GM18498 (cell line): ENCODE measurements at regions not wholly inside any gene's neighbourhood (a gene's known extent, or its start where the extent isn't known, plus 50 kb on each side); places are given as distances from the start of the nearest gene placed in this dataset.

Experiments used
- ATAC-seq: cut with Tn5 transposase; IDR thresholded peaks from one replicate; pipeline ENCODE4 v1.9.1; 2021; ENCODE audit warnings: mild to moderate bottlenecking, moderate library complexity; ENCODE audit not compliant: unreplicated experiment

DNA sequence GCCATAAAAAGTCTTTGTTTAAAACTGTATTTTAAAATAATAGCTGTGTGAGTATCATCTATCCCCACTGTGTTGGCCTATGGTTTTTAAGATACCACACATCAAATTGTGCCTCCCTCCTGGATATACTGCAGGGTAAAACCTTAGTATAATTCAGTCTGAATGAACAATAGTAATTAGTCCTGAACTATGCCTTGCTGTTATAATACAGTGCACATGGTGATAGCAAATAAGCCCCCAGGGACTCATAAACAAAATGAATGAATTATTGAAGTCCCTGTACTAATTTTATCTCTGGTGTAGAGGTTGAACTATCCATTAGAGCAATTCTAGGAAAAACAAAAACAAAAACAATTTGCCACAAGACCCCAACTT lies 142.7 kb upstream of the ADAMTSL1 start:
- no peak for ATAC-seq

- ATAC-seq = no peak
These were observed 142.1 kb upstream of the ADAMTSL1 start for GRCh38 chr9:18331808-18332209.

DNA sequence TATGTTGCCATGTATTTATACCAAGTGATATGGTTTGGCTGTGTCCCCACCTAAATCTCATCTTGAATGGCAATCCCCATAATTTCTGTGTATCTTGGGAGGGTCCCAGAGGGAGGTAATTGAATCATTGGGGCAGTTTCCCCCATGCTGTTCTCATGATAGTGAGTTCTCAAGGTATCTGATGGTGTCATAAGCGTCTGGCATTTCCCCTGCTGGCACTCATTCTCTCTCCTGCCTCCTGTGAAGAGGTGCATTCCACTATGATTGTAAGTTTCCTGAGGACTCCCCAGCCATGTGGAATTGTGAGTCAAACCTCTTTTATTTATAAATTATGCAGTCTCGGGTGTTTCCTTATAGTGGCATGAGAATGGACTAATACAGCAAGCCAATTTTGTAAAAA lies 140.8 kb upstream of the ADAMTSL1 start:
- ATAC-seq = no peak

DNA sequence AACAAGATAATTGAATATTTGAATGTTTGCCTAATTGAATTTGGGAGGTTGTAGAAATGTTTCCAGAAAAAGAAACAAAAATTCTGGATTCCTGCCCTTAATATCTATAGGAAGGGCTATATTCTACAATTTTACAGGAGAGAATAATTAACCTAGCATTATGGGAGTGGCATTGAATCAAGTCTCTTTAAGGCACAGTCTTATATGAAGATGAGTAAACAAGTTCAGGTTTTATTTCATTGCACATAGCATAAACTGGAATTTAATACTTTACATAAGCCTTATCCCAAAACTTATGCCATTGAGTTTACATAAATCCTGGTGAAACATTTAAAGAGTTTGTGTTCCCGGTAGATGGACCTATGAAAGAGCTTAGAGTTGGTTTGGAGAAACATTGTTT lies 138.1 kb upstream of the ADAMTSL1 start:
- no peak for ATAC-seq

DNA sequence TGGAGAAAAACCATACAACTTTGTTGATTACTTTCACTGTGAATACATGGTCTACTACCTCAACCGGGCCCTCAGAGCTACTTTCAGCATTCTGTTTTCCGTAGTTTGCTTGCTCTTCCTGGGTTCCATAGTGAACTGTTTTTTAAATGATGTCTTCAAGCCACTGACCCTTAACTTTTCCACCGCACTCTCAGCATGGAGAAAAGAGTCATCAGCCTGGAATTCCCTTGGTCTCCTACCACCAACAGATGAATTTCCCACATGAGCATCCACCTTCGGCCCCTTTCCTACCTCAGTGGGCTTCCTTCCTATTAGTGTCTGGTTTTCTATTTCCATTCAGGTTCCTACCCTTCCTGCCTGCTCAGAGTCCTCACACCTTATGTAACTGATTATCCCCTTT lies 135.9 kb upstream of the ADAMTSL1 start:
- no peak for ATAC-seq

DNA sequence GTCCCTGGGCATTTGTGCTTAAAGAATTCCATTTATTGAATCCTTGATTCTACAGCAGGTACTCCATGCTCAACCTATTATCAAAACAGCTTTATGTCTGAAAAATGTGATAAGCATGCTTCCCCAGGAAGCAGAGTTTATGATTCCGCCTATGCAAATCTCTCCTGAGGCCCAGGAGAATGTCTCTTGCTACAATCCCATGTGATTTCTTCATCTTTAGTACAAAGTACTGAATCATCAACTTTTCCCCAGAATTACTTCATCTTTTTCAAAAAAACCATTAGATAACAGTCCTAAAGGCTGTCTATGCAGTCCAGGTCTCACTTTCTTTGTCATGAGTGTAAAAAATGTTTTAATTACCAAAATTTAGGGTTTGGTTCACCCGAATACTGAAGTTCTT lies 130.2 kb upstream of the ADAMTSL1 start:
- ATAC-seq = no peak

DNA sequence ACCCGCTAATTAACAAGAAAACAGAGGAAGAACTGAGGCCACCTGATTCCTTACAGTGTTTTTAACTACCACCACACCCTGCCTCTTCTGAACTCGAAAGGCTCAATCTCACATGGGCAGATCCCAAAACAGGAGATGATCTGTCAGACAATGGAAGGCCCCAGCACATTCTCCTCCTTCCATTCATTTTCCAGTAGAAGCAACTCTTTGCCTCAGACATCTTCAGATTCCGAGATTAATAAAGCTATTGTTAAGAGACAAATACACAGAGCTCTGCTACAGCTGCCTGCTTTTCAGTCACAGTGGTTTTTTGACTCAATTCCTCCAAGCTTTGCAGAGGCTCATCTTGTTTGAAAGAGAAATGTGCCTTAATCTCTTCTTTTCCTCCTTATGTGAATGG lies 127.2 kb upstream of the ADAMTSL1 start:
- no peak for ATAC-seq

DNA sequence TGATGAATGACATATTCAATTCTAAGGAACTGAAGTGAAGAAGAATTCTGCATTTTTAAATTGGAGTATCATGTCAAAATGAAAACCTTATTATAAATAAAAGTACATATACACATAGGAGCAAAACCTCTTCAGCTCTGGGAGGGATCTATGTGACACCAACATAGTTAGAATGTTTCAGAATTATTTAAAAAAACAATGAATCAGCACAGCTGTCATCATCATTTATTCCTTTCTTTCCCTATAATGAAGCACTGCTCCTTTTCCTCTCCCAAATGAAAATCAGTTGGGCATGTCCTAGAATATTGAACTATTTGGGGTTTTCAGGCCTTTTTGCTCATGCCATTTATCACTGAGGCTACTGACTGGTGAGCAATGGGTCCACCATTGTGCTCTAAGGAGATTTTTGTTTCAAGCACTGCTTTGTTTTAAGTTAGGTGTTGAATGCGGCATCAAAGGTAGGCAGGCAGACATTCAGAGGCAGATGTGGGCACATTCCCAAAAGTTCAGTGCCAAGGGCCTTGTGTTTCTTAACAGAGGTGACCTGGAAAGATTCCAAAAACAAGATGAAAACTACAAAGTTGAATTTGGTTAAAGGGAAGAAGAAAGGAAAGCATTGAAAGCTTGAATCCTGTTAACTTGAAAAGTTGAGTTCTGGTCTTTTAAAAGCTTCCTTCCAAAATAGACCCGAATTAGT lies 126.4 kb upstream of the ADAMTSL1 start:
- ATAC-seq = no peak

GRCh38 chr9:18348083-18348475 lies 125.9 kb upstream of the ADAMTSL1 start:
- ATAC-seq = no peak

- no peak for ATAC-seq
These were observed 124.4 kb upstream of the ADAMTSL1 start for GRCh38 chr9:18349530-18349929.

DNA sequence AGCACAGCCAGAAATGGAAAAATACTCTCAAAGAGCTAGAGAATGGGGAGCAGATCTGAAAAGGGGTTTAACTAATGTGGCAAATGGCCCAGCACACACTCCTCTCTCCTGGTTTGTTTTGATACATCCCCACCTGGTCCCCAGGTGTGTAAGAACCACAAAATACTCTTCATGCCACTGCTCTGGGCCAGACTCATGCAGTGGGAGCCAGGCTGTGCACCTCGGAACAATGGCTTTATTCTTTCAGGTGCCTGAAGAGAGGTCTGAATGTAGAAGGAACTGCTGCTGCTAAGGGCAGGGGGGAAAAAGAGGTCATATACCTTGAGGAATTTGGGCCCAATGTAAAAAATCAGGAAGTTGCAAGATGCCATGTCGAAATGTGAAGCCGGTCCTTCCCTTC lies 123.9 kb upstream of the ADAMTSL1 start:
- no peak for ATAC-seq

DNA sequence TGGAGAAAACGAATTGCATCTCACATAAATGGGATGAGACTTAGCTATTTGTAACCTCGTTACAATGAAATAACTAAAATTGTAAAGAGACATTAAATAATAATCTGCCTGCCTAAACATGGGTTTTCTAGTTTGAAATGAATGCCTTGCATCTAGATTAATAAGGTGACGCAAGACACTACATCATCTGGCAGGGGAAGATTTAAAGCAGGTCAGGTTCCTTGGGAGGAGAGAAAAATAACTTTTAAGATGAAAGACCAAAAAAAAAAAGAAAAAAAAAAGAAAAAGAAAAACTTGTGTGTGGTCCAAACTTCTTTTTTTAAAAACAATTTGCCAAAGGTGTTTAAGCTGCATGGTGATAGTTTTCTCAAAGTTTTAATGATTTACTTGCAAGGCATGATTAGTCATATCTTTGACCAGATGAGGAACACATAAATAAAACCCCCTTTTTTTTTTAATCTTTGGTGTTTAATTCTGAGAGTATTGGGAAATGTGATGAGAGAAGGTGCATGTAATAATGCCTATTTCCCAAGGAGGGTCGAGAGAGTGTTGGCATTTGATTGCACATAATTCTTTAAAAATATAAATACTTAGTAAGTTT lies 122.9 kb upstream of the ADAMTSL1 start:
- ATAC-seq = no peak

GRCh38 chr9:18352711-18353110 lies 121.2 kb upstream of the ADAMTSL1 start:
- ATAC-seq = no peak

- ATAC-seq = no peak
These were observed 120.5 kb upstream of the ADAMTSL1 start for GRCh38 chr9:18353473-18353872.

DNA sequence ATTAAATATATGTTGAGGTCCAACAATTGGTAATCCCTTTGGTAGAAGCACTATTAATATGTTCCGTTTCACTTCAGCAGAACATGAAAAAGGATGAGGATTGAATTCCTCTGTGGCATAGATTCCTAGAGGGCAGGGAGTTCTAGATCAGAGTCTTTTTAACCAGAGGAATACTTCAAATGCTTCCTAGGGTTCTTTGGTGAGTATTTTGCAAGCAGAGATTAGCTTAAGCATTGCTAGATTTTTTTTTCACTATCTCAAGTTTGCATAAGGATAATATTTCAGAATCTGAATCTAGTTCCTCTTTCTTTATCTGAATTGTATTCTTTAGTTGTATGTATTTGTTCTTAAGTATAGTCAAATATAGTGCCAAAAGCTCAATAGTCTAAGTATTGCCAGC lies 116.6 kb upstream of the ADAMTSL1 start:
- no peak for ATAC-seq

- ATAC-seq = no peak
These were observed 115.6 kb upstream of the ADAMTSL1 start for GRCh38 chr9:18358325-18358724.

- ATAC-seq = no peak
These were observed 114.6 kb upstream of the ADAMTSL1 start for GRCh38 chr9:18359335-18359734.

DNA sequence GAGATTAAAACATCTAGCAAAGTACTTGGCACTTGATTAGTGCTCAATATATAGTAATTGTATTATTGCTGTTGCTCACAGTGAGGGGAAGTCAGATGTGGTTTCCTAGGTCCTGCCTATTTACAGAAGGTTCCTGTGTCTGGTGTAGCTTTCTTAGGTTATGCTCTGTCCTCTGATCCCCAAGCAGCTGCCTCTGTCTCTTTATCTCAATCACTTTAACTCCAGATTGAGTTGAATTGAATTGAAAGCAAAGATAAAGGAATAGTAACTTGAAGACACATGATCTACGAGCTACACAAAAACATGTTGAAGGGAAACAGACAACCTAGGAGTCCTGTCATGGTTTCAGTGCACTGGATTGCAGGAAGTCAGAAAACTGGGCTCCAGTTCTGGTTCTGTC lies 113.9 kb upstream of the ADAMTSL1 start:
- no peak for ATAC-seq

- ATAC-seq = no peak
These were observed 112.3 kb upstream of the ADAMTSL1 start for GRCh38 chr9:18361646-18362045.

GRCh38 chr9:18362166-18362565 lies 111.8 kb upstream of the ADAMTSL1 start:
- ATAC-seq = no peak

GRCh38 chr9:18362901-18363685 lies 110.9 kb upstream of the ADAMTSL1 start:
- no peak for ATAC-seq

- no peak for ATAC-seq
These were observed 108.3 kb upstream of the ADAMTSL1 start for GRCh38 chr9:18365651-18366050.
